HS-27A (cell line): ENCODE measurements at regions not wholly inside any gene's neighbourhood (a gene's known extent, or its start where the extent isn't known, plus 50 kb on each side); places are given as distances from the start of the nearest gene placed in this dataset.

Experiments
- DNase-seq: peaks from one replicate; pipeline ENCODE4 v3.0.0-alpha.2; 2012; ENCODE audit warnings: low read depth, missing footprints

- DNase-seq: no peak
These were observed 299.4 kb upstream of the RORA start for GRCh38 chr15:61528581-61528910.

GRCh38 chr15:61527836-61528580 is 298.9 kb upstream of the RORA start:
- no peak for DNase-seq

- DNase-seq: no peak
These were observed 295.4 kb upstream of the RORA start for GRCh38 chr15:61524545-61524944.

- DNase-seq: no peak
These were observed 295.0 kb upstream of the RORA start for GRCh38 chr15:61524086-61524485.

- DNase-seq: no peak
These were observed 293.3 kb upstream of the RORA start for GRCh38 chr15:61522411-61522810.

GRCh38 chr15:61521953-61522352 is 292.9 kb upstream of the RORA start:
- DNase-seq: no peak

GRCh38 chr15:61519296-61519695 is 290.2 kb upstream of the RORA start:
- DNase-seq: no peak

GRCh38 chr15:61518191-61518950 is 289.3 kb upstream of the RORA start:
- no peak for DNase-seq

- DNase-seq: no peak
These were observed 288.7 kb upstream of the RORA start for GRCh38 chr15:61517776-61518175.

GRCh38 chr15:61517335-61517734 is 288.2 kb upstream of the RORA start:
- DNase-seq: no peak

- no peak for DNase-seq
These were observed 282.7 kb upstream of the RORA start for GRCh38 chr15:61511756-61512155.

GRCh38 chr15:61511089-61511488 is 282.0 kb upstream of the RORA start:
- no peak for DNase-seq

- no peak for DNase-seq
These were observed 280.3 kb upstream of the RORA start for GRCh38 chr15:61509327-61509840.

GRCh38 chr15:61503383-61503969 is 274.4 kb upstream of the RORA start:
- DNase-seq: no peak

GRCh38 chr15:61501815-61502389 is 272.8 kb upstream of the RORA start:
- DNase-seq: no peak

- DNase-seq: no peak
These were observed 272.0 kb upstream of the RORA start for GRCh38 chr15:61500951-61501620.

- no peak for DNase-seq
These were observed 271.4 kb upstream of the RORA start for GRCh38 chr15:61500523-61500922.

GRCh38 chr15:61499376-61499775 is 270.3 kb upstream of the RORA start:
- no peak for DNase-seq

- DNase-seq: no peak
These were observed 260.5 kb upstream of the RORA start for GRCh38 chr15:61489571-61489970.

GRCh38 chr15:61483599-61483998 is 254.5 kb upstream of the RORA start:
- no peak for DNase-seq

GRCh38 chr15:61481886-61482285 is 252.8 kb upstream of the RORA start:
- no peak for DNase-seq

GRCh38 chr15:61480863-61481262 is 251.8 kb upstream of the RORA start:
- no peak for DNase-seq
